ENCODE measurements at regions not wholly inside any gene's neighbourhood (a gene's known extent, or its start where the extent isn't known, plus 50 kb on each side); places are given as distances from the start of the nearest gene placed in this dataset.
"Not testable (repeated sequence)": the region's sequence is repeated elsewhere in the genome, so short reads cannot be mapped to it uniquely, and the experiment has no call there.

GRCh38 chr2:18301421-18302139, 258.9 kb downstream of the RDH14 start:
- no peak for FAIRE-seq

- FAIRE-seq: no peak
These were observed 260.8 kb downstream of the RDH14 start for GRCh38 chr2:18299423-18300212.

- no peak for FAIRE-seq
These were observed 262.9 kb downstream of the RDH14 start for GRCh38 chr2:18297534-18298058.

GRCh38 chr2:18290386-18290785, 270.1 kb downstream of the RDH14 start:
- FAIRE-seq: no peak

- no peak for FAIRE-seq
These were observed 273.6 kb downstream of the RDH14 start for GRCh38 chr2:18286897-18287296.

GRCh38 chr2:18284331-18284730, 276.1 kb downstream of the RDH14 start:
- FAIRE-seq: no peak

- FAIRE-seq: no peak
These were observed 278.4 kb downstream of the RDH14 start for GRCh38 chr2:18282026-18282425.

- FAIRE-seq: no peak
These were observed 283.8 kb downstream of the RDH14 start for GRCh38 chr2:18276583-18277075.

- no peak for FAIRE-seq
These were observed 287.2 kb downstream of the RDH14 start for GRCh38 chr2:18273205-18273604.

- no peak for FAIRE-seq
These were observed 288.3 kb downstream of the RDH14 start for GRCh38 chr2:18272148-18272494.

- FAIRE-seq: no peak
These were observed 288.9 kb downstream of the RDH14 start for GRCh38 chr2:18271370-18272147.

- no peak for FAIRE-seq
These were observed 292.1 kb downstream of the RDH14 start for GRCh38 chr2:18268400-18268799.

- FAIRE-seq: no peak
These were observed 293.0 kb downstream of the RDH14 start for GRCh38 chr2:18267501-18267900.

- not testable (repeated sequence) for FAIRE-seq
These were observed 293.8 kb downstream of the RDH14 start for GRCh38 chr2:18266699-18267098.

- FAIRE-seq: no peak
These were observed 294.6 kb downstream of the RDH14 start for GRCh38 chr2:18265614-18266586.

GRCh38 chr2:18262601-18263000, 297.9 kb downstream of the RDH14 start:
- FAIRE-seq: no peak

- FAIRE-seq: no peak
These were observed 306.7 kb downstream of the RDH14 start for GRCh38 chr2:18253686-18254197.

- FAIRE-seq: no peak
These were observed 309.0 kb downstream of the RDH14 start for GRCh38 chr2:18251486-18251885.

- FAIRE-seq: no peak
These were observed 313.0 kb downstream of the RDH14 start for GRCh38 chr2:18247282-18248110.

- FAIRE-seq: no peak
These were observed 315.1 kb downstream of the RDH14 start for GRCh38 chr2:18245375-18245774.

GRCh38 chr2:18244845-18245244, 315.6 kb downstream of the RDH14 start:
- FAIRE-seq: no peak

Data from TTC549 (cell line).